HEK293 (cell line): ENCODE measurements at regions not wholly inside any gene's neighbourhood (a gene's known extent, or its start where the extent isn't known, plus 50 kb on each side); places are given as distances from the start of the nearest gene placed in this dataset.

Experiments
- CTCF ChIA-PET: fragments of 350-600 bp; formaldehyde crosslinking; extraction: SDS; loops from one replicate; lab custom pipeline; 2021; ENCODE audit warnings: antibody characterized with exemption; lab: Yijun Ruan, JAX
- POLR2A ChIA-PET: fragments of 300-600 bp; formaldehyde crosslinking; extraction: SDS; loops from one replicate; lab custom pipeline; 2020; ENCODE audit warnings: antibody characterized with exemption, inconsistent platforms; lab: Yijun Ruan, JAX
- H3K27ac ChIP-seq: fragments of 200-500 bp; sonication (Bioruptor generic); 2 replicates; pipeline ENCODE4 v1.5.1; 2014; ENCODE audit warnings: low read depth, low read length, control low read depth, inconsistent platforms; ENCODE audit errors: extremely low read depth
- H3K36me3 ChIP-seq, 2 experiments: fragments of 200-500 bp in 1 of 2; sonication (Bioruptor generic) in 1 of 2; 1 replicate in 1 of 2; 2 replicates in 1 of 2; pipeline ENCODE4 v1.5.1; 2014 to 2017; ENCODE audit warnings: inconsistent platforms in 2 of 2, low read length in 2 of 2; ENCODE audit not compliant: control insufficient read depth in 2 of 2, insufficient read depth in 1 of 2
- H3K4me1 ChIP-seq: fragments of 200-500 bp; sonication (Bioruptor generic); 2 replicates; pipeline ENCODE4 v1.5.1; 2014; ENCODE audit warnings: mild to moderate bottlenecking, low read length, inconsistent platforms; ENCODE audit not compliant: control insufficient read depth, insufficient read depth
- H3K4me3 ChIP-seq: 2 replicates; pipeline ENCODE4 v1.5.1; 2011; ENCODE audit warnings: low read depth, mild to moderate bottlenecking, control low read depth, low read length, moderate library complexity
- H3K9me3 ChIP-seq: fragments of 200-500 bp; sonication (Bioruptor generic); 2 replicates; pipeline ENCODE4 v1.5.1; 2014; ENCODE audit warnings: low read depth, low read length, inconsistent platforms; ENCODE audit not compliant: control insufficient read depth, insufficient read depth
- BCL11A ChIP-seq: fragments of 450-650 bp; formaldehyde crosslinking; IDR thresholded peaks from 2 replicates; pipeline ENCODE4 v1.5.1; 2016; ENCODE audit warnings: low read depth, missing biosample characterization, missing genetic modification characterization
- EGR2 ChIP-seq: fragments of 450-650 bp; formaldehyde crosslinking; IDR thresholded peaks from 2 replicates; pipeline ENCODE4 v1.5.1; 2016; ENCODE audit warnings: low read depth, missing biosample characterization, missing genetic modification characterization
- GLI4 ChIP-seq: fragments of 450-650 bp; formaldehyde crosslinking; IDR thresholded peaks from 2 replicates; pipeline ENCODE4 v1.5.1; 2016; ENCODE audit warnings: missing biosample characterization, missing genetic modification characterization
- HOXC10 ChIP-seq: sonication (generic); formaldehyde crosslinking; IDR thresholded peaks from 2 replicates; pipeline ENCODE4 v1.8.1; 2023; ENCODE audit warnings: mild to moderate bottlenecking, missing genetic modification reagents
- KLF16 ChIP-seq: fragments of 450-650 bp; formaldehyde crosslinking; IDR thresholded peaks from 2 replicates; pipeline ENCODE4 v1.5.1; 2017; ENCODE audit warnings: missing biosample characterization, missing genetic modification characterization
- SCRT2 ChIP-seq: fragments of 450-650 bp; formaldehyde crosslinking; IDR thresholded peaks from 2 replicates; pipeline ENCODE4 v1.5.1; 2016; ENCODE audit warnings: missing biosample characterization, missing genetic modification characterization
- ZBTB17 ChIP-seq: fragments of 450-650 bp; formaldehyde crosslinking; IDR thresholded peaks from 2 replicates; pipeline ENCODE4 v1.5.1; 2016; ENCODE audit warnings: missing biosample characterization, missing genetic modification characterization
- ZNF174 ChIP-seq: fragments of 450-650 bp; formaldehyde crosslinking; IDR thresholded peaks from 2 replicates; pipeline ENCODE4 v1.5.0; 2017; ENCODE audit warnings: missing biosample characterization, mild to moderate bottlenecking, missing genetic modification characterization
- ZNF239 ChIP-seq: fragments of 450-650 bp; formaldehyde crosslinking; IDR thresholded peaks from 2 replicates; pipeline ENCODE4 v1.5.1; 2016; ENCODE audit warnings: missing biosample characterization, missing genetic modification characterization
- ZNF266 ChIP-seq: fragments of 450-650 bp; formaldehyde crosslinking; IDR thresholded peaks from 2 replicates; pipeline ENCODE4 v1.5.1; 2016; ENCODE audit warnings: missing biosample characterization, missing genetic modification characterization, low read depth
- ZNF324 ChIP-seq: fragments of 450-650 bp; formaldehyde crosslinking; IDR thresholded peaks from 2 replicates; pipeline ENCODE4 v1.5.1; 2016; ENCODE audit warnings: missing biosample characterization, missing genetic modification characterization
- ZNF433 ChIP-seq: fragments of 450-650 bp; formaldehyde crosslinking; IDR thresholded peaks from 2 replicates; pipeline ENCODE4 v1.5.1; 2016; ENCODE audit warnings: missing biosample characterization, missing genetic modification characterization, low read depth
- ZNF664 ChIP-seq: fragments of 450-650 bp; formaldehyde crosslinking; IDR thresholded peaks from 2 replicates; pipeline ENCODE4 v1.5.1; 2016; ENCODE audit warnings: missing biosample characterization, missing genetic modification characterization
- ZNF777 ChIP-seq: fragments of 450-650 bp; formaldehyde crosslinking; IDR thresholded peaks from 2 replicates; pipeline ENCODE4 v1.5.1; 2017; ENCODE audit warnings: missing biosample characterization, missing genetic modification characterization, borderline replicate concordance
- ZNF843 ChIP-seq: fragments of 450-650 bp; formaldehyde crosslinking; IDR thresholded peaks from 2 replicates; pipeline ENCODE4 v1.5.1; 2016; ENCODE audit warnings: missing biosample characterization, missing genetic modification characterization
- TF ChIP-seq, protein P1 (sequence below): fragments of 450-650 bp; formaldehyde crosslinking; IDR thresholded peaks from 2 replicates; pipeline ENCODE4 v1.5.1; 2016; ENCODE audit warnings: missing biosample characterization, missing genetic modification characterization, borderline replicate concordance
- TF ChIP-seq, protein P2 (sequence below): fragments of 450-650 bp; formaldehyde crosslinking; IDR thresholded peaks from 2 replicates; pipeline ENCODE4 v1.5.1; 2017; ENCODE audit warnings: missing biosample characterization, missing genetic modification characterization
- TF ChIP-seq, protein P3 (sequence below): IDR thresholded peaks from 2 replicates; pipeline ENCODE4 v1.6.1; 2011; ENCODE audit warnings: mild to moderate bottlenecking, low read depth, low read length, borderline replicate concordance
- TF ChIP-seq, protein P4 (sequence below): fragments of 450-650 bp; formaldehyde crosslinking; IDR thresholded peaks from 2 replicates; pipeline ENCODE4 v1.5.1; 2016; ENCODE audit warnings: missing biosample characterization, missing genetic modification characterization
- TF ChIP-seq, protein P5 (sequence below): fragments of 450-650 bp; formaldehyde crosslinking; IDR thresholded peaks from 2 replicates; pipeline ENCODE4 v1.5.1; 2016; ENCODE audit warnings: missing biosample characterization, missing genetic modification characterization

DNA sequence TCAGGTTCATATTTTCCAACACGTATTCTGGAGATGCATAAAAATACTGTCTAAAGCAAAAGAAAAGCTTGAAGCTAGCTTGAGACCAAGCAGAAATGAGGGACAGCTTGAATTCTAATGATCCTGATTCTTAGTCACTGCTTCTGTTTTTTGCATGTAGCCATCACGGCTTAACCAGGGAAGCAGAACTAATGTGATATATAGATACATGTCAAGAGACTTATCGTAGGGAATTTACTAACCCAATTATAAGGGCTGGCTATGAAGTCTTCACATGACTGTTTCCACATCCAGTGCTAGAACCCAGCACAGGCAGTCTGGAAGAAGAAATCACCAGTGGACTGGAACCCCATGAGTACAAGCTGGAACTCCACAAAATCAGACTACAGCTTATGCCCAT lies 85.2 kb upstream of the SLIT2 start:
- Histone ChIP-seq H3K36me3 (no peaks in the 10 kb centered on the region), H3K27ac (no peak overlapping the region), H3K9me3 (no peaks in the 10 kb centered on the region), H3K4me1 (no peaks in the 10 kb centered on the region), H3K4me3 (no peak overlapping the region)
- POLR2A ChIA-PET = no interaction called here
- TF ChIP-seq ZNF324 (tag by site-specific recombination) = no peak
- no peak for TF ChIP-seq HOXC10 (CRISPR knock-in tag)
- no peak for TF ChIP-seq ZBTB17 (tag by site-specific recombination)
- TF ChIP-seq ZNF843 = no peak
- no peak for TF ChIP-seq ZNF433 (tag by site-specific recombination)
- TF ChIP-seq, protein P1, sequence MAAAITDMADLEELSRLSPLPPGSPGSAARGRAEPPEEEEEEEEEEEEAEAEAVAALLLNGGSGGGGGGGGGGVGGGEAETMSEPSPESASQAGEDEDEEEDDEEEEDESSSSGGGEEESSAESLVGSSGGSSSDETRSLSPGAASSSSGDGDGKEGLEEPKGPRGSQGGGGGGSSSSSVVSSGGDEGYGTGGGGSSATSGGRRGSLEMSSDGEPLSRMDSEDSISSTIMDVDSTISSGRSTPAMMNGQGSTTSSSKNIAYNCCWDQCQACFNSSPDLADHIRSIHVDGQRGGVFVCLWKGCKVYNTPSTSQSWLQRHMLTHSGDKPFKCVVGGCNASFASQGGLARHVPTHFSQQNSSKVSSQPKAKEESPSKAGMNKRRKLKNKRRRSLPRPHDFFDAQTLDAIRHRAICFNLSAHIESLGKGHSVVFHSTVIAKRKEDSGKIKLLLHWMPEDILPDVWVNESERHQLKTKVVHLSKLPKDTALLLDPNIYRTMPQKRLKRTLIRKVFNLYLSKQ (tag by site-specific recombination) = no peak
- no peak for TF ChIP-seq ZNF777 (tag by site-specific recombination)
- no peak for TF ChIP-seq SCRT2
- no peak for TF ChIP-seq EGR2
- TF ChIP-seq, protein P2, sequence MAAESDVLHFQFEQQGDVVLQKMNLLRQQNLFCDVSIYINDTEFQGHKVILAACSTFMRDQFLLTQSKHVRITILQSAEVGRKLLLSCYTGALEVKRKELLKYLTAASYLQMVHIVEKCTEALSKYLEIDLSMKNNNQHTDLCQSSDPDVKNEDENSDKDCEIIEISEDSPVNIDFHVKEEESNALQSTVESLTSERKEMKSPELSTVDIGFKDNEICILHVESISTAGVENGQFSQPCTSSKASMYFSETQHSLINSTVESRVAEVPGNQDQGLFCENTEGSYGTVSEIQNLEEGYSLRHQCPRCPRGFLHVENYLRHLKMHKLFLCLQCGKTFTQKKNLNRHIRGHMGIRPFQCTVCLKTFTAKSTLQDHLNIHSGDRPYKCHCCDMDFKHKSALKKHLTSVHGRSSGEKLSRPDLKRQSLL (tag by site-specific recombination) = no peak
- TF ChIP-seq, protein P3, sequence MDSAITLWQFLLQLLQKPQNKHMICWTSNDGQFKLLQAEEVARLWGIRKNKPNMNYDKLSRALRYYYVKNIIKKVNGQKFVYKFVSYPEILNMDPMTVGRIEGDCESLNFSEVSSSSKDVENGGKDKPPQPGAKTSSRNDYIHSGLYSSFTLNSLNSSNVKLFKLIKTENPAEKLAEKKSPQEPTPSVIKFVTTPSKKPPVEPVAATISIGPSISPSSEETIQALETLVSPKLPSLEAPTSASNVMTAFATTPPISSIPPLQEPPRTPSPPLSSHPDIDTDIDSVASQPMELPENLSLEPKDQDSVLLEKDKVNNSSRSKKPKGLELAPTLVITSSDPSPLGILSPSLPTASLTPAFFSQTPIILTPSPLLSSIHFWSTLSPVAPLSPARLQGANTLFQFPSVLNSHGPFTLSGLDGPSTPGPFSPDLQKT = no peak
- TF ChIP-seq KLF16 (tag by site-specific recombination) = no peak
- no peak for TF ChIP-seq BCL11A (tag by site-specific recombination)
- TF ChIP-seq, protein P4, sequence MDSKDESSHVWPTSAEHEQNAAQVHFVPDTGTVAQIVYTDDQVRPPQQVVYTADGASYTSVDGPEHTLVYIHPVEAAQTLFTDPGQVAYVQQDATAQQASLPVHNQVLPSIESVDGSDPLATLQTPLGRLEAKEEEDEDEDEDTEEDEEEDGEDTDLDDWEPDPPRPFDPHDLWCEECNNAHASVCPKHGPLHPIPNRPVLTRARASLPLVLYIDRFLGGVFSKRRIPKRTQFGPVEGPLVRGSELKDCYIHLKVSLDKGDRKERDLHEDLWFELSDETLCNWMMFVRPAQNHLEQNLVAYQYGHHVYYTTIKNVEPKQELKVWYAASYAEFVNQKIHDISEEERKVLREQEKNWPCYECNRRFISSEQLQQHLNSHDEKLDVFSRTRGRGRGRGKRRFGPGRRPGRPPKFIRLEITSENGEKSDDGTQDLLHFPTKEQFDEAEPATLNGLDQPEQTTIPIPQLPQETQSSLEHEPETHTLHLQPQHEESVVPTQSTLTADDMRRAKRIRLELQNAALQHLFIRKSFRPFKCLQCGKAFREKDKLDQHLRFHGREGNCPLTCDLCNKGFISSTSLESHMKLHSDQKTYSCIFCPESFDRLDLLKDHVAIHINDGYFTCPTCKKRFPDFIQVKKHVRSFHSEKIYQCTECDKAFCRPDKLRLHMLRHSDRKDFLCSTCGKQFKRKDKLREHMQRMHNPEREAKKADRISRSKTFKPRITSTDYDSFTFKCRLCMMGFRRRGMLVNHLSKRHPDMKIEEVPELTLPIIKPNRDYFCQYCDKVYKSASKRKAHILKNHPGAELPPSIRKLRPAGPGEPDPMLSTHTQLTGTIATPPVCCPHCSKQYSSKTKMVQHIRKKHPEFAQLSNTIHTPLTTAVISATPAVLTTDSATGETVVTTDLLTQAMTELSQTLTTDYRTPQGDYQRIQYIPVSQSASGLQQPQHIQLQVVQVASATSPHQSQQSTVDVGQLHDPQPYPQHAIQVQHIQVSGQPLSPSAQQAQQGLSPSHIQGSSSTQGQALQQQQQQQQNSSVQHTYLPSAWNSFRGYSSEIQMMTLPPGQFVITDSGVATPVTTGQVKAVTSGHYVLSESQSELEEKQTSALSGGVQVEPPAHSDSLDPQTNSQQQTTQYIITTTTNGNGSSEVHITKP (tag by site-specific recombination) = no peak
- CTCF ChIA-PET = interaction anchor here (0.6 kb wide), 1 partner anchor 890 kb away, joined by 5 read pairs; no protein-coding TSS in a partner anchor

DNA sequence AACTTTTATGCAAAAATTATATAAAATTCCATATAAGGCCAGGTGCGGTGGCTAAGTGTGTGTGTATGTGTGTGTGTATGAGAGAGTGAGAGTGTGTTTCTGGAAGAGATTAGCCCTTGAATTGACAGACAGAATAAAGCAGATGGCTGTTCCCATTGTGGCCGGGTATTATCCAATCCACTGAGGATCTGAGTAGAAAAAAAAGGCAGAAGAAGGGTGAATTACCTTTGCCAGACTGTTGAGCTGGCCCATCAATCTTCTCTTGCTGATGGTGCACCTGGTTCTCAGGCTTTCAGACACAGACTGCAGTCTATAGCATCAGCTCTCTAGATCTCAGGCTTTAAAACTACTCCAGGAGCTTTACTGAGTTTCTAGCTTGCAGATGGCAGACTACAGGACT lies 92.2 kb upstream of the SLIT2 start:
- ChIA-PET CTCF (interaction anchor here (0.5 kb wide), 1 partner anchor 841 kb away, joined by 3 read pairs; no protein-coding TSS in a partner anchor), POLR2A (no interaction called here)
- Histone ChIP-seq H3K27ac (no peak overlapping the region), H3K4me1 (no peaks in the 10 kb centered on the region), H3K4me3 (no peak overlapping the region), H3K9me3 (no peaks in the 10 kb centered on the region), H3K36me3 (no peaks in the 10 kb centered on the region)
- TF ChIP-seq ZNF664 = no peak

DNA sequence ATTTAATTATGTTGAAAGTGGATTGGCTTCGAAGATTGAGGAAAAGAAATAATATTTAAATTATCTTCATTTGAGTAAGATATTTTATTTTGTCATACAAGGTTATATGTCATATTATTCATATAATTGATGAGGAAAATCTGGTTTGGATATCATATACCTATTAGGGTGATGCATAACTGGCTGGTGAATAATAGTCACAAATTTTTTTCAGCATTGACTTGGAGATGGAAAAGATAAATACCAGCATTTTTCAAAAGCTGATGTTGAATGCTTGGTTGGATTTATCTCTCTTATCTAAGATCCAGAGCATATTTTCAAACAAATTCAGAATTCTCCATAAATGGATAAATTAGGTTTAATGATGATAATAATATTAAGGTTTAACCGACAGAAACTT lies 93.5 kb upstream of the SLIT2 start:
- CTCF ChIA-PET = no interaction called here
- no peaks in the 10 kb centered on the region for H3K9me3 ChIP-seq
- POLR2A ChIA-PET = no interaction called here
- no peaks in the 10 kb centered on the region for H3K36me3 ChIP-seq
- H3K4me3 ChIP-seq = no peak overlapping the region
- H3K27ac ChIP-seq = no peak overlapping the region
- H3K4me1 ChIP-seq = no peaks in the 10 kb centered on the region
- TF ChIP-seq ZNF174 (tag by site-specific recombination) = no peak
- TF ChIP-seq ZNF266 (tag by site-specific recombination) = no peak
- no peak for TF ChIP-seq GLI4 (tag by site-specific recombination)
- TF ChIP-seq, protein P4 (tag by site-specific recombination) = no peak
- TF ChIP-seq, protein P5, sequence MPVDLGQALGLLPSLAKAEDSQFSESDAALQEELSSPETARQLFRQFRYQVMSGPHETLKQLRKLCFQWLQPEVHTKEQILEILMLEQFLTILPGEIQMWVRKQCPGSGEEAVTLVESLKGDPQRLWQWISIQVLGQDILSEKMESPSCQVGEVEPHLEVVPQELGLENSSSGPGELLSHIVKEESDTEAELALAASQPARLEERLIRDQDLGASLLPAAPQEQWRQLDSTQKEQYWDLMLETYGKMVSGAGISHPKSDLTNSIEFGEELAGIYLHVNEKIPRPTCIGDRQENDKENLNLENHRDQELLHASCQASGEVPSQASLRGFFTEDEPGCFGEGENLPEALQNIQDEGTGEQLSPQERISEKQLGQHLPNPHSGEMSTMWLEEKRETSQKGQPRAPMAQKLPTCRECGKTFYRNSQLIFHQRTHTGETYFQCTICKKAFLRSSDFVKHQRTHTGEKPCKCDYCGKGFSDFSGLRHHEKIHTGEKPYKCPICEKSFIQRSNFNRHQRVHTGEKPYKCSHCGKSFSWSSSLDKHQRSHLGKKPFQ (tag by site-specific recombination) = no peak
- no peak for TF ChIP-seq ZNF239 (tag by site-specific recombination)
